Transverse colon (tissue), 4 donors: ENCODE measurements at regions not wholly inside any gene's neighbourhood (a gene's known extent, or its start where the extent isn't known, plus 50 kb on each side); places are given as distances from the start of the nearest gene placed in this dataset.

Experiments used
- CTCF ChIP-seq, 5 experiments: fragments of 200-600 bp in 3 of 5; fragments of 450-650 bp in 2 of 5; sonication (generic) in 3 of 5; IDR thresholded peaks; 1 replicate in 2 of 5; 2 replicates in 3 of 5; pipeline ENCODE4 v1.5.1; 2016 to 2017; ENCODE audit warnings: antibody characterized with exemption in 5 of 5, inconsistent platforms in 3 of 5, mild to moderate bottlenecking in 2 of 5, moderate library complexity in 1 of 5
- POLR2A ChIP-seq: fragments of 450-650 bp; IDR thresholded peaks from one replicate; pipeline ENCODE4 v1.6.1; 2016; ENCODE audit warnings: antibody characterized with exemption, mild to moderate bottlenecking, moderate library complexity
- POLR2AphosphoS5 ChIP-seq, 3 donors: sonication (generic); formaldehyde crosslinking; IDR thresholded peaks; one replicate each; pipeline ENCODE4 v1.6.1; 2016; ENCODE audit warnings: antibody characterized with exemption in 3 of 3

- TF ChIP-seq CTCF (IDR thresholded peaks at IDR 0.05) (no peak), POLR2A (no peak), POLR2AphosphoS5 (IDR thresholded peaks at IDR 0.05) (no peak)
Measured at GRCh38 chr7:13724191-13724976, 265.1 kb downstream of the ETV1 start.
